ENCODE measurements at regions not wholly inside any gene's neighbourhood (a gene's known extent, or its start where the extent isn't known, plus 50 kb on each side); places are given as distances from the start of the nearest gene placed in this dataset.

DNA sequence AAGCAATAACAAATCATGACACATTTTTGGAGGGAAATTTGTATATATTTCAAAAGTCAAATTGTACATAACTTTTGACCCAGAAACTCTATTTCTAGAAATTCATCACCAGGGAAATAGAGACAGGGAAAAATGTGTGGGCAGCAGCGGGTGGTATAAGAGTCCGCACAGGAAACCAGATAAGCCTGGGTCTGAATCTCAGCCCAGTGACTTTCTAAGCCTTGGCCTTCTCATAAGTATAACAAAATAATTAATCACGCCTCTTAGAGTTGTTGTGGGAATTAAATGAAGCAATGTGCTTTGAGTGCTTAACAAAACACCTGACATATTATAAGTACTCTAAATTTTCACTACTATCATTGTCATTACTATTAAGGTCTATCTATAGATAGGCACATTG is 149.2 kb upstream of the DAP start:
- H3K79me2 ChIP-seq (ENCODE audit: control insufficient read depth, insufficient read depth, low read length), result no peaks in the 10 kb centered on the region
- FAIRE-seq (no peak), DNase-seq (ENCODE audit: low read depth, low spot score) (no peak)
- POLR2A ChIA-PET, result no interaction called here
- no peak overlapping the region for H3K27ac ChIP-seq (ENCODE audit: insufficient read depth, low read depth, low read length)
- no peak overlapping the region for H3K4me3 ChIP-seq (replicated peaks in 1 of 3; ENCODE audit: insufficient read depth in 1 of 3, low read depth in 1 of 3, low read length in 3 of 3)
- BruUV-seq (replicated peaks), result no TSS peak
- no peak for TF ChIP-seq EZH2 (IDR thresholded peaks at IDR 0.05; ENCODE audit: borderline replicate concordance, low read depth, low read length, severe bottlenecking)
- TF ChIP-seq, protein P1, sequence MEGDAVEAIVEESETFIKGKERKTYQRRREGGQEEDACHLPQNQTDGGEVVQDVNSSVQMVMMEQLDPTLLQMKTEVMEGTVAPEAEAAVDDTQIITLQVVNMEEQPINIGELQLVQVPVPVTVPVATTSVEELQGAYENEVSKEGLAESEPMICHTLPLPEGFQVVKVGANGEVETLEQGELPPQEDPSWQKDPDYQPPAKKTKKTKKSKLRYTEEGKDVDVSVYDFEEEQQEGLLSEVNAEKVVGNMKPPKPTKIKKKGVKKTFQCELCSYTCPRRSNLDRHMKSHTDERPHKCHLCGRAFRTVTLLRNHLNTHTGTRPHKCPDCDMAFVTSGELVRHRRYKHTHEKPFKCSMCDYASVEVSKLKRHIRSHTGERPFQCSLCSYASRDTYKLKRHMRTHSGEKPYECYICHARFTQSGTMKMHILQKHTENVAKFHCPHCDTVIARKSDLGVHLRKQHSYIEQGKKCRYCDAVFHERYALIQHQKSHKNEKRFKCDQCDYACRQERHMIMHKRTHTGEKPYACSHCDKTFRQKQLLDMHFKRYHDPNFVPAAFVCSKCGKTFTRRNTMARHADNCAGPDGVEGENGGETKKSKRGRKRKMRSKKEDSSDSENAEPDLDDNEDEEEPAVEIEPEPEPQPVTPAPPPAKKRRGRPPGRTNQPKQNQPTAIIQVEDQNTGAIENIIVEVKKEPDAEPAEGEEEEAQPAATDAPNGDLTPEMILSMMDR (IDR thresholded peaks at IDR 0.05; ENCODE audit: extremely low read depth in 1 of 2, insufficient read depth in 1 of 2, low read depth in 1 of 2, low read length in 2 of 2), result no peak
- no peak for TF ChIP-seq FOS (IDR thresholded peaks at IDR 0.05; ENCODE audit: borderline replicate concordance, insufficient read depth, low read length)
- no peak for TF ChIP-seq POLR2AphosphoS5 (IDR thresholded peaks at IDR 0.05; ENCODE audit: insufficient read depth, low read depth, low read length)
- TF ChIP-seq, protein P2, sequence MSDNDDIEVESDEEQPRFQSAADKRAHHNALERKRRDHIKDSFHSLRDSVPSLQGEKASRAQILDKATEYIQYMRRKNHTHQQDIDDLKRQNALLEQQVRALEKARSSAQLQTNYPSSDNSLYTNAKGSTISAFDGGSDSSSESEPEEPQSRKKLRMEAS (IDR thresholded peaks at IDR 0.05; ENCODE audit: insufficient read depth, insufficient read length), result no peak
- no peak for TF ChIP-seq MYC (IDR thresholded peaks at IDR 0.05; ENCODE audit: low read depth, low read length)
- TF ChIP-seq POLR2A (IDR thresholded peaks at IDR 0.05; ENCODE audit: low read depth, low read length), result no peak
- TF ChIP-seq JUN (IDR thresholded peaks at IDR 0.05; ENCODE audit: borderline replicate concordance, insufficient read depth, insufficient read length, low read depth), result no peak
- no peak for TF ChIP-seq GATA2 (IDR thresholded peaks at IDR 0.05; ENCODE audit: insufficient read depth, insufficient read length, low read depth, low read length)
- H3K9me3 ChIP-seq (replicated peaks; ENCODE audit: control insufficient read depth, insufficient read depth, low read length), result no peaks in the 10 kb centered on the region
- no peaks in the 10 kb centered on the region for H3K36me3 ChIP-seq (ENCODE audit: control insufficient read depth in 2 of 2, extremely low read depth in 1 of 2, insufficient read depth in 2 of 2, low read length in 2 of 2)
- H3K27me3 ChIP-seq (ENCODE audit: control insufficient read depth in 2 of 2, insufficient read depth in 2 of 2, low read length in 2 of 2), result no peaks in the 10 kb centered on the region
- no peaks in the 10 kb centered on the region for H4K20me1 ChIP-seq (replicated peaks; ENCODE audit: control insufficient read depth, extremely low read depth, insufficient read depth, low read length)
- dilution Hi-C loops (cut with MboI; ENCODE audit: extremely low pct_ligation_motif_present, low sequenced_read_pairs) (no loop called here), intact Hi-C loops (cut with micrococcal nuclease) (no loop called here)
- H2AFZ ChIP-seq (ENCODE audit: low read depth, low read length), result no peak overlapping the region
- CTCF ChIA-PET, result no interaction called here
- no peaks in the 10 kb centered on the region for H3K9me1 ChIP-seq (replicated peaks; ENCODE audit: control insufficient read depth, extremely low read depth, insufficient read depth, low read length)
- no peak overlapping the region for H3K4me2 ChIP-seq (ENCODE audit: insufficient read depth, low read length)
- H3K9ac ChIP-seq (replicated peaks; ENCODE audit: extremely low read depth, insufficient read depth, low read length), result no peak overlapping the region
- H3K4me1 ChIP-seq (ENCODE audit: control insufficient read depth, extremely low read depth, insufficient read depth, low read length), result no peaks in the 10 kb centered on the region

All from endothelial cell of umbilical vein (primary cell).